Prostate gland (tissue), 2 donors: ENCODE measurements at regions not wholly inside any gene's neighbourhood (a gene's known extent, or its start where the extent isn't known, plus 50 kb on each side); places are given as distances from the start of the nearest gene placed in this dataset.

Source experiments
- CTCF ChIP-seq, 4 experiments: fragments of 200-600 bp in 2 of 4; fragments of 450-650 bp in 2 of 4; sonication (generic) in 2 of 4; IDR thresholded peaks; 1 replicate in 3 of 4; 2 replicates in 1 of 4; pipeline ENCODE4 v1.5.1; 2016 to 2019; ENCODE audit warnings: antibody characterized with exemption in 4 of 4, mild to moderate bottlenecking in 2 of 4, moderate library complexity in 2 of 4
- POLR2A ChIP-seq: fragments of 450-650 bp; IDR thresholded peaks from one replicate; pipeline ENCODE4 v1.6.1; 2016; ENCODE audit warnings: antibody characterized with exemption, mild to moderate bottlenecking

- TF ChIP-seq CTCF (IDR thresholded peaks at IDR 0.05) = no peak
- TF ChIP-seq POLR2A = no peak
These were observed 193.4 kb upstream of the LINGO1 start for GRCh38 chr15:77826006-77826695.
